KMS-11 (cell line): ENCODE measurements at regions not wholly inside any gene's neighbourhood (a gene's known extent, or its start where the extent isn't known, plus 50 kb on each side); places are given as distances from the start of the nearest gene placed in this dataset.

Experiments
- H2AFZ ChIP-seq: fragments of 200-600 bp; sonication (generic); 2 replicates; pipeline ENCODE4 v1.6.1; 2016; ENCODE audit warnings: antibody characterized with exemption, mixed run types, low read depth
- H3K27ac ChIP-seq: fragments of 200-600 bp; sonication (generic); 2 replicates; pipeline ENCODE4 v1.6.1; 2016; ENCODE audit warnings: mild to moderate bottlenecking, mixed run types
- H3K27me3 ChIP-seq: fragments of 200-600 bp; sonication (generic); 2 replicates; pipeline ENCODE4 v1.6.1; 2017; ENCODE audit warnings: mild to moderate bottlenecking, low read depth, mixed run types, moderate library complexity; ENCODE audit not compliant: insufficient read depth
- H3K36me3 ChIP-seq: fragments of 200-600 bp; sonication (generic); 2 replicates; pipeline ENCODE4 v1.6.1; 2017; ENCODE audit warnings: mild to moderate bottlenecking, mixed run types; ENCODE audit not compliant: insufficient read depth
- H3K4me1 ChIP-seq: fragments of 200-600 bp; sonication (generic); 2 replicates; pipeline ENCODE4 v1.6.1; 2016; ENCODE audit warnings: mild to moderate bottlenecking, low read depth, mixed run types; ENCODE audit not compliant: poor library complexity, severe bottlenecking
- H3K4me2 ChIP-seq: fragments of 200-600 bp; sonication (generic); 2 replicates; pipeline ENCODE4 v1.7.0; 2016; ENCODE audit warnings: mild to moderate bottlenecking, mixed run types
- H3K4me3 ChIP-seq: fragments of 200-600 bp; sonication (generic); IDR thresholded peaks from 2 replicates; pipeline ENCODE4 v1.6.1; 2017; ENCODE audit warnings: low read depth, low read length, mixed read lengths; ENCODE audit not compliant: insufficient read depth
- H3K79me2 ChIP-seq: fragments of 200-600 bp; sonication (generic); 2 replicates; pipeline ENCODE4 v1.6.1; 2016; ENCODE audit warnings: low read depth, mixed run types; ENCODE audit not compliant: insufficient read depth
- H3K9ac ChIP-seq: fragments of 200-600 bp; sonication (generic); 2 replicates; pipeline ENCODE4 v1.6.1; 2016; ENCODE audit warnings: mild to moderate bottlenecking, mixed run types
- H4K20me1 ChIP-seq: fragments of 200-600 bp; sonication (generic); 2 replicates; pipeline ENCODE4 v1.6.1; 2016; ENCODE audit warnings: mild to moderate bottlenecking, mixed run types; ENCODE audit not compliant: insufficient read depth
- CTCF ChIP-seq: fragments of 200-600 bp; sonication (generic); conservative IDR thresholded peaks from 2 replicates; pipeline ENCODE4 v1.6.1; 2017; ENCODE audit warnings: low read depth, mild to moderate bottlenecking, antibody characterized with exemption, low read length, moderate library complexity, mixed read lengths

GRCh38 chr3:30097022-30097650 lies 509.3 kb upstream of the TGFBR2 start:
- no peak overlapping the region for H3K4me2 ChIP-seq
- TF ChIP-seq CTCF = no peak
- no peaks in the 10 kb centered on the region for H3K79me2 ChIP-seq
- no peak overlapping the region for H3K27ac ChIP-seq
- H4K20me1 ChIP-seq = no peaks in the 10 kb centered on the region
- no peaks in the 10 kb centered on the region for H3K27me3 ChIP-seq
- H3K36me3 ChIP-seq = no peaks in the 10 kb centered on the region
- H3K4me1 ChIP-seq = no peaks in the 10 kb centered on the region
- H2AFZ ChIP-seq = no peak overlapping the region
- no peak overlapping the region for H3K4me3 ChIP-seq
- H3K9ac ChIP-seq = no peak overlapping the region

- no peak overlapping the region for H3K4me2 ChIP-seq
- H3K9ac ChIP-seq = no peak overlapping the region
- no peak overlapping the region for H3K4me3 ChIP-seq
- no peaks in the 10 kb centered on the region for H3K36me3 ChIP-seq
- H3K4me1 ChIP-seq = no peaks in the 10 kb centered on the region
- no peak overlapping the region for H3K27ac ChIP-seq
- no peaks in the 10 kb centered on the region for H4K20me1 ChIP-seq
- H3K27me3 ChIP-seq = no peaks in the 10 kb centered on the region
- no peak overlapping the region for H2AFZ ChIP-seq
- no peaks in the 10 kb centered on the region for H3K79me2 ChIP-seq
- TF ChIP-seq CTCF = no peak
Measured at GRCh38 chr3:30098243-30098642, 508.2 kb upstream of the TGFBR2 start.

GRCh38 chr3:30098653-30099455 lies 507.5 kb upstream of the TGFBR2 start:
- Histone ChIP-seq H4K20me1 (no peaks in the 10 kb centered on the region), H3K36me3 (no peaks in the 10 kb centered on the region), H3K4me3 (no peak overlapping the region), H3K27me3 (no peaks in the 10 kb centered on the region), H2AFZ (no peak overlapping the region), H3K4me1 (no peaks in the 10 kb centered on the region), H3K9ac (no peak overlapping the region), H3K79me2 (no peaks in the 10 kb centered on the region), H3K4me2 (no peak overlapping the region), H3K27ac (no peak overlapping the region)
- no peak for TF ChIP-seq CTCF

GRCh38 chr3:30102356-30102755 lies 504.0 kb upstream of the TGFBR2 start:
- Histone ChIP-seq H4K20me1 (no peaks in the 10 kb centered on the region), H3K27me3 (no peaks in the 10 kb centered on the region), H3K79me2 (no peaks in the 10 kb centered on the region), H3K4me1 (no peaks in the 10 kb centered on the region), H3K36me3 (no peaks in the 10 kb centered on the region), H3K27ac (no peak overlapping the region), H3K4me2 (no peak overlapping the region), H3K4me3 (no peak overlapping the region), H3K9ac (no peak overlapping the region), H2AFZ (no peak overlapping the region)
- no peak for TF ChIP-seq CTCF
